Renal cortex interstitium (tissue), 11 donors: ENCODE measurements at regions not wholly inside any gene's neighbourhood (a gene's known extent, or its start where the extent isn't known, plus 50 kb on each side); places are given as distances from the start of the nearest gene placed in this dataset.

Experiments used
- DNase-seq, 11 donors: peaks; one replicate each; pipeline ENCODE4 v3.0.0-alpha.2; 2013; ENCODE audit warnings: low read depth in 9 of 11, low spot score in 4 of 11; ENCODE audit errors: extremely low read depth in 1 of 11

DNA sequence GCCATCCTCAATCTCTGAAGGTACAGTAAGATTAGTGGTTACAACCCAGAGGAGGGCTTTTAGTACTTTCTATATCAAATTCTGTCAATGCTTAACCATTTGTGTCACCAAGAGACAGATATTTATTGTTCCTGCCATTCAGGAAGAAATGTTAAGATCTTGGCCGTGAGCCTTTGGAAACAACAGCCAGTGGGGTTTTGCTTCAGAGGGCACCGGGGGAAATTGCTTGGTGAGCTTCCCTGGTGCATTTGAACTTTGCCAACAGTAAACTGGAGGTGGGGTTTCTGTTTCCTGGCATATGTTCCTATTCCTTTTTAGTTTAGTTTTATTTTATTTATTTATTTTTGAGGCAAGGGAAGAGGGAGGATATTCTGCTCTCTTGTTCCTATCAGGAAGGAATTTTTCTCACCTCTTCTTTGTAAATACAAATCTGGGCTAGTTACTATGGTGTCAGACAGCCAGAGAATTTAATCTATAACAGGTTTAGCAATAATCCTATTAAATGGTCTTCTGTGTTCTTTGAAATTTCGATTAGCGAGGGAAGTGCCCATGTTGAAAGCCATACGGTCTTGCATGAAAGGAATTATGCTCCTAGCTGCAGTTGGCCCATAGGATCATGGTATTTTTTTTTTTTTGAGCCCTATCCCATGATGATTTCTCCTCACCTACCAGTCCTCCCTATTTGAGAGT, 95.7 kb downstream of the MAIP1 start:
- DNase-seq: peak in 1 of 11 donors; percentile 24

DNA sequence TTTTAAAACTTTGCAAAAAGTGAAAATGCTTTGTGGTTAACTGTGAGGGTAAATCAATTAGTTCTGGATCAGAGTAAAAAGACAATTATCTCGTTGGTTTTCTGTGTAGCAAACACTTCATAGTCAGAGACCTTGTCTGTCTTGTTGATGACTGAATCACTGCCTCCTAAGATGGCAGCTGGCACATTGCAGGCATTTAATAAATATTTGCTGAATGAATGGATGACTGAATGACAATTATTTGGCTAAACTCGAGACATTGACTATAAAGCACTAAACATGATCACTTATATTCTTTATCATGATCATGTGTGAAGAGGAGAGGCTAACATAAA, 96.2 kb downstream of the MAIP1 start:
- DNase-seq: no peak

DNA sequence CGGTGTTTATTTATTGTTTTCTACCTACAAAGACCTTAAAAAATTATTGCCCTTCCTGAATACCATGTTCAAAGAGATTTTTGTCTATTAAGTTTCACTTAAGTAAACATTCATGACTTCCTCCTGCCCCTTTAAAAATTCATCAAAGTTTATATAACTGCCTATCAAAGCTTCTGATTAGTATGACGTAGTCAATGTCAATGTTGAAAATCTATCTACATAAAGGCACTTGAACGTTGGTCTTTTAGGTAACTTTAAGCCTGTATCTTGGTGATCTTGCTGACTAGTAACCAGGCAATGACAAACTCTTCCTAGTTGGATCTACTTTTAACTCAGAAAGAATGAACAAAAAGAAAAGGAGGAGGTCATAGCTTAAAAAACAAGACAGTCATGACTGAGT, 97.2 kb downstream of the MAIP1 start:
- no peak for DNase-seq

DNA sequence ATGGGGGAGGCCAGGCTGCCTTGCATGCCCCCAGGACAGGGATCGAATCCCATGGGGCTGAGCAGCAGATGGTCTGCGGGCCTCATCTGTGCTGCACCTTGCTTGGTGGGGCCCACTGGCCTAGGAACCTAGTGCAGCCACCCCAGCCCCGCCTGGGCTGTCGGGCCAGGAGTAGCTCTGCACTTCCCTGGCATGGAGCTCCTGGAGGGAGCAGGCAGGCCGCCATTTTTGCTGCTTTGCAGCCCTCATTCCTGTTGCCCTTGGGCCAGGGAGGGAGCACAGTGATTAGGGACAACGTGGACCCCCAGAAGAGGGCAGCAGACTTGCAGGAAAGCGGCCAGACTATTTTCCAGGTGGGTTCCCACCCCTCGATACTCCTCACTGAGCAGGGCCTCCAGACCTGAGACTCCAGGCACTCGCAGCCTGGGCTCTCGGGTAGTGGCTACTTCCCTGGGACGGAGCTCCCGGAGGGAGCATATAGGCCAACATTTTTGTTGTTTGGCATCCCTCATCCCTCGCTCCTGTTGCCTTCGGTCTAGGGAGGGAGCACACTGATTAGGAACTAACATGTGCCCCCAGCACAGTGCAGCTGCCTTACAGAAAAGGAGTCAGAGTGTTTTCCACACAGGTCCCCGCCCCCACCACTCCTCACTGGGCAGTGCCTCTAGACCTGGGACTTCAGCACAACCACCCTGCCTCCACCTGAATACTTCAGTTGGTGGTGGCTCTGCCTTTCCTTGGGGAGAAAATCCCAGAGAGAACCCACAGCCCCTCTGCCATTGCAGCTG, 99.5 kb downstream of the MAIP1 start:
- DNase-seq: no peak

DNA sequence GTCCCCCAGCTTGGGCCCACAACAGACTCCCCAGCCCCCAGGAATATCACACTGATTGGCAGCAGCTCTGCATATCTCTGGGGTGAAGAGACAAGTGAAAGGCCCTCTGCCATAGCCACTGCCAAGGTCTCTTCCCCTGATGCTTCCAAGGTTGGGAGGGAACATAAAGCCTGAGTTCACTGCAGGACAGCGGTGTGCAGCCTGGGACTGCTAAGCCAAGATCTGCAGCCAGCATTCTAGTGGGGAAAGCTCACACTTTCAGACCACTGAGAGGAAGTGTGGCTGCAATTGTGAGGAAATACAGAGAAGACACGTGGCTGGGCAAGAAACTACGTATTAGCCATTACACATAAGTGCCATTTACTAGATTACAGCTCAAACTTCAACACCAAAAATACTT, 100.7 kb downstream of the MAIP1 start:
- no peak for DNase-seq

DNA sequence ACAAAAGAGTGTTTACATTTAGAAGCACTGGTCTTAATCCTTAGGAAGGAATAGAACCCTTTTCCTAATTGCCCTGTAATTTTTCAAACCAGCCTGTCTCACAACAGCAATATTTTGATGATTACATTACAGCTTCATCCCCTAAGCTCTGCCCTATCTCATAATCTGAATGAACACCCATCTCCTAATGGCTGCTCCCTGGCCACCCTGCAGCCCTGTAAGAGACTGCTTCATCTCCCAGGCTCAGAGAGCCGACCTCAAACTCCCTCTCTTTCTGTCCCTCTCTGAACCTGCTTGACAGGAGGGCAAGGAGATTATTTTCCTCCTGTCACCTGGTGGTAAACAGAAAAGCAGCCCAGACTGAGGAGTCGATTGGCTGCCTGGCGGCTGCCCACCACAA, 107.8 kb downstream of the MAIP1 start:
- no peak for DNase-seq

DNA sequence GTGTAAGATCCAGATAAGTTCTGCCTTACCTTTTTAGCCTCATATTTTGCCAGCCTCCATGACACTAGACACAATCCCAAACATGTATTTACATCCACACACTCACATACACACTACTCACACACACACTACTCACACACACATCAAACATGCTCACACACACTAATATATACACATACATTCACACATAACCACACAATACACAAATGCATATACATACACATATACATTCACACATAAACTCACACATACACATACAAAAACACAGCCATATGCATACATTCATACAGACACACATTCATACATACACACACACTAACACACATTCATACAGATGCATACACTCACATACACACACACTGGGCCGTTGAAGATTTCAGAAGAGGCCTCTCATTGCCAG, 109.5 kb downstream of the MAIP1 start:
- no peak for DNase-seq

DNA sequence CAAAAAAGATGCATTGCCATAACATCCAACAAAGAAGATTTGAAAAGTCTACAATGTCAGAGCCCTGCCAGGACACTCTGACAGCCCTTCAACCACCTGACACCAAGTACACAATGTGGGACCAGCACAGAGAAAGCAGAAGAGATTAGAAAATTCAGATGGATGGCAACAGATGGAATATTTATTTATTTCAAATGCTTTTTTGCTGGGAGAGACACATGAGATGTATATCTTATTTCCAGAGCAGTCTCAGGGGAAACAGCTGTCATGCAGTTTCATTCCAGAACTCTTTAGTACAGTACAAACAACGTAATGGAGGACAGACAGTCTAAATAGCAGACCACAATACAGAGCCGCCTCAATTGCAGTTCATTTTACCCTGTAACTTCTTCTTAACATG, 110.1 kb downstream of the MAIP1 start:
- DNase-seq: no peak

DNA sequence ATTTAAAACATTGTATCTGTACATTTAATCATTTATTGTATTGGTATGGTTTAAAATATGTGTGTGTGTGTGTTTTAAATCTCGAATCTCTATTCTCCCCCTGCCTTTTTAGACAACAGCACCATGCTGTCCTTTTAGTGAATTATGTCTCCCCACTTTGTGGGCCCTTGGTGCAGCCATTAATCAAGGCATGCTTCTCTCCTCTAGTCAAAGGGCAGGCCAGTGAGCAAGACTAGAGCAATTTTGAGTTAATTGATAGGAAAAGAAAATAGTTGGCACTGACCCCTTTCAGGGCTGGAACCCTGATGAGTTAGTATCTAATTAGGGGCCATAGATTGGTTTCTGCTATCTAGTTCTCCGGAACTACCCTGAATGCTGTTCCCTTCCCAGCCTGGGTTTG, 111.0 kb downstream of the MAIP1 start:
- no peak for DNase-seq

DNA sequence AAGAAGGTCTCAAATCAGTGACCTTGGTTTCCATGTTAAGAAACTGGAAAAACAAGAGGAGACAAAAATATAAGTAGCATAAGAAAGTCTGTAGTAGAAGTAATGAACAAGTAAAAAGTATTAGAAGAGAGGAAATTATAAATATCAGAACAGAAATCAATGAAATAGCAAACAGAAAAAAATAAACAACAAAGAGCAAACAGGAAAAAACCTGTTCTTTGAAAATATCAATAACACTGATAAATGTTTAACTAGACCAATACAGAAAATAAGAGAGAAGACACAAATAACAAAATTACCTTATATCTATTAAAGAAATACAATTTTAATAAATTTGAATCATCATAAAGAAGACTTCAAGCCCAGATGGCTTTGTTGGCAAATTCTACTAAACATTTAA, 113.3 kb downstream of the MAIP1 start:
- DNase-seq: no peak

DNA sequence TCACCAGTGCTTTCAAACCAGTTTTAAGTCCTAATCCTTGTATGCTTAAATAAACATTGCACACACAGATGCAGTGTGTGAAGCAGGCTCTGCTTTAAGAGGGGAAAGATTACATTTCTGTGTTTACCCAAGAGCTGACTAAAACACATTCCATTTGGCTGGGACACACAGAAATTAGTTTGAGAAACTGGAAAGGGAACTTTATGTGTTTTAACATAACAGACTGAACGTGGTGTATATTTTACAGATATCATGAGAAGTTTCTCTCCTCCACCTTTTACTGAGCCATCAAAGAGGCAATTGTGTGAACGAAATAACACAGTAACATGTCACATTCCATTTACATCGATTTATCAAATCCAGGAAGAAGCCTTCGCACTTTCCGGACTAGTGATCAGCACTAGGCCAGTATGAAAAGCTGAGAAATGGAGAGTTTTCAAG, 121.8 kb downstream of the MAIP1 start:
- no peak for DNase-seq

DNA sequence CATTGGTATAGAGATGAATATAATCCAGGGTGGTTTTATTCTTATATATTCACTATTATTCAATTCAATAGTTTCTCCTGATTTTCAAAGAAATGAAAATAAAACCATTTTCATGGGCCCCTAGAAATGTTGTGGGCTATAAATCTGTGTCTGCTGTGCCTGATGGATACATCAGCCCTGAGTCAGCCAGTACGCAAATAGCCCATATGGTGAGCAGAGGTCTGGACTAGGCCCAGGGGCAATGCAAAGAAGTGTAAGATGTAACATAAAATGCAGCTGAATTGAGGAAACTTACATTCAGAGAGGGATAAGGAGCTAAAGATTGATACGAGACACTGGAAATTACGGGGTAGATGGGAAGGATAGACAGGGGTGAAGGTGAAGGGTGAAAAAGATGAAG, 122.5 kb downstream of the MAIP1 start:
- DNase-seq: no peak

DNA sequence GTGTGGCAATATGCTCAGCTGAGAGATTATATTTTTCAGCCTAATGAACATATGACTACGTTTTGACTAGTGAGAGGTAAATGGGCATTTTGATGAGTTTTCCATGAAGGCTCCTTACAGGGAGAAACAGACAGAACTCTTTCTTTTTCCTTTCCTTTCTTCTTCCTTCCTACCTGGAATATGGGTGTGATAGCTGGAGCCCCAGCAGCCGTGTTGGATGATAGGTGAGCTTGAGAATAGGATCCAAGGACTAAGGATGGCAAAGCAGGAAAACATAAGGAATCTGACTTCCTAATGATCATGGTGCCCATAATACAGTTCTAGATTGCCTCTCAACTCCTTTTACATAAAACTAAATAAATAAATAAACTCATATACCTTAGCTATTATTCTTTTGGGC, 124.0 kb downstream of the MAIP1 start:
- DNase-seq: no peak

DNA sequence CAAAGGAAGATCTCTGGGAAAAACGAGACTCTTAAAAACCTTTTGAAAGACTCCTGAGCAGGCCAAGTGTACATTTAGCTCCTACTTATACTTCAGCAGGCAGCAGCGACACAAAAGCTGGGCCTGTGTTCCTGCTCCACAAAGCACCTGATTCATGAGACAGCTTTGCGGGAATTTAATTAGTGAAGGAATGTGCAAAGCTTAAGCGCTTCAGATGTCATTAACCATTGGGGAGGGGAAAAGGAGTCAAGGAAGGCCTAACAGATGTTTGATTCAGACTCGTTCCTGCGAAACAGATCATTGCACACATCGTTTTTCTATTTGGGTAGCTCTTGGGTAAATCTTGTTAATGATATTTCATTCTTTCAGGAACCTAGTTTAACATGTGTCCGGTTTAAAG, 125.9 kb downstream of the MAIP1 start:
- peak; percentile 42 to 85 (median 69) for DNase-seq

DNA sequence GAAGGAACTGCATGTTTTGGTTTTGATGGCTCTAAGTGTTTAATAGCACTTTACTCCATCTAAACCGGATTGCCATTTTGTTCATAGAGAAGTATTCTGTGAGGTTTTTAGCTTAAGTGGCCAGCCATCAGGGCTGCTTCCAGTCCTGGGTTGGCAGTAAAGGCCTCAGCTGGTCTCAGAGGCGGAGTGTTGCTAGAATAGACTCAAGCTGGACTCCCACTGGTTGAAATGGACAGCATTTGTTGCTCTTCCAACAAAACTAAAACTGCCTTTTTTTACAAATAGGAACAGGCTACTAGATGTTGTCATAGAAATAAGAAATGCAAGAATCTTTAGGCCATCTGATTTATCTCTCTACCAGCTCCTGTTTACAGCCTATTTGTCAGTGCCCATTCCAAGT, 126.4 kb downstream of the MAIP1 start:
- no peak for DNase-seq

DNA sequence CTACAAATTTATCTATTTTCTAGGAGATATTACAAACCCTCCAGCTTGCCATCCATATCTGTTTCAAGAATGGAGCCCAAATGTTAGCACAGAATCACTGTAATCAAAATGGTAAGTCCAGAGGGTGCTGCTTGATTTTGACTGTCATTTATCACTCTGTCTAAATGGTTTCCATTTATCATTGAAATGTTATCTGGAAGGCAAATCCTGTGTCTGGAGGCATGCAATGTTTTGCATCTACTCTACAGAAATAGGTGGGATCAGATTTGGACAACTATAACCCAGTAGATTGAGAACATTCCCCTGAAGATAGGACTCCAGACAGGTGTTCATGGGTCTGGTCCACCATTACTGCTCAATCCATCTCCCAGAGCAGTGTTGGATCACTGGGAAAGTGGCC, 128.7 kb downstream of the MAIP1 start:
- DNase-seq: no peak

DNA sequence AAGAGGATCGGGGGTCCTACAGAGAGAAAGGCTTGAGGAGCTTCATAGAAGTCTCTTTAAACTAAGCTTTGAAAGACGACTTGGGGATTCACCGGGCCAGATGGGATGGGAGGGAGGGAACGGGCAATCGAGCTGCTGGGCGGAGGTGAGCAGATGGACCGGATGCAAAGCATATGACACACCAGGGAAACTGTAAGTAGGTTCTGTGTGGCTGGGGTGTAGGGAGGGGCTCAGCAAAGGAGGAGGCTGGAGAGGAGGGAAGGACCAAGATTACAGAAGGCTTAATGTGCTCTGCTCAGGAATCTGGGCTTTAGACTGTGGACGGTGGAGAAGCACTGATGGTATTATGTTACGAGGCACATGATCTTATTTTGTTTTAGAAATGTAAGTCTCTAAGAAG, 131.5 kb downstream of the MAIP1 start:
- DNase-seq: no peak

DNA sequence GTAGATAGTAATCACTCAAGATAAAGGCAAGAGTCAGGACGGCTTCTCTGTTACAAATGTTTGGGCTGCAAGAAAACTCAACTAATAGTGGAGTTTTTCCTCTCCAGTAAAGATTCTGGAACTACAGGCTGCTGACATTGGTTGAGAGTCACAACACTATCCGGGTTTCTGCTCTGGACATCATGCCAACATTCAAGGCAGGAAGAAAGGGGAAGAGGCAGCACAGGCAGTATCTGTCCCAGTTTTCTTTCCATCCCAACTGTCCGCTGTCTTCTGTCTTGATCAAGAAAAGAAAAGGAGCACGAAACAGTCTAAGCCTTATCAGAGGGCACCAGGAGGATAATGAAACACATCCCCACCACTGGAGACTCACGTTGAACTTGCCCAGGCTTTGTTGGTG, 132.1 kb downstream of the MAIP1 start:
- no peak for DNase-seq

DNA sequence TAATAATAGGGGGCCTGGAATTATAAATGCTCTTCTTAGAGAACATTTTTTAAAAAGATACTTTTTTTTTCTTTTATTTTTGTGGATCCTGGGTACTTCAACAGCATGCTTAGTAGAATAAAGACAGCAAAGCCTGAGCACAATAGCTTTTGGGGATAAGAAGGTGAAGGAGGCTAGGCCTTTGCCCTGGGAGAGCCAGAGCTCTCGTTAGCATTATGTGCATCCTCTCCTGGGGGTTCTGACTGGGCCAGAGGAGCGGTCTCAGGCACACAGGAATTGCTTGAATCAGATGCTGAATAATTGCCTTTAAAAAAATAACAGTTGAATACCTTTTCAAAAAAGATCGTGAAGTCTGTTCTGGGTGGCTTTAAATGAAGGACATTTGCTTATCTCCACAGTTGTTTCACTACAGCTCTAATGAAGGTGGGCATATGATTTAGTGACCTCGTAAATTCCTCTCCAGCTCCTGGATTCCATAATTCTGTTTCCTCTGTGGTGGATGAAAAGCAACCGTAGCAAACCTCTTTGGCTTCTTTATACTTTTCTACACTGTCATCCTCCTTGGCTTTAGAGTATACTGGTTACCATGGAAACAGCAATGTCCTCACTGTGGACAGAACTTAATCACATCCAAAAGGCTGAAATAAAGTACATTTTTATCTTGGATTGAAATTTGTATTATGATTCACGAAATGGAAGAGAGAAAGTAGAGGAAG, 133.8 kb downstream of the MAIP1 start:
- no peak for DNase-seq

DNA sequence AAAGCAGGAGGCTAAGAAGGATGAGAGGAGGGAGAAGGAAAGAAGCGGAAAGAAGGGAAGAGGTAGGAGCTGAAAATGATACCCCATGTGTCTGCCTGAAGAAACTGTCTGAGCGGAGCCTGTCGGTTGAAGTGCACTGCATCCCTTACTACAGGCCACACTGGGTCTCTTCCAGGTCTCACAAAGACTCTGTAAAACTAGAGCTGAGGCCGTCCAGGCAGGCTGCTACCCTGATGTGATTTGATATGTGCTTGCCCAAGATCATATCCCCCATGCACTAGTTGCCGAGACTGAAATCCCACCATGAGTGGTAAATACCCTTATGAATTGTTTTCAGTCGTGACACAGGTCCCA, 134.4 kb downstream of the MAIP1 start:
- no peak for DNase-seq

DNA sequence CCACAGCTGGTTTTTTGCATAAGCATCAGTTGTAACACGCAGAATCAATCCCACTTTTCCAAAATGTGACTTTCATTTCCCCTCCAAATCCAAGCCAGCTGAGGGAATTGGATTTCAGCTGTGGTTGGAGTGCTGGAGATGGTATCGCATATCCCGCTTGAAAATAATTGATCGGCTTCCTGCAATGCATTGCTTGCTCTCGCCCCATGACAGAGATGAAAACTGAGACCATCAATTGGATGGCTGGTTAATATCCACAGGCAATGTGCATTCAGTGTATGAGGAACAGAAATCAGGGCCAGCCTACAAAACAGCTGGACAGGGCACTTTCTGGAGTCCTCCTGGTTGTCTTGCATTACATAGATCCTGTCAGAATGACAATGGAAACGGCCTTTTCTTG, 135.3 kb downstream of the MAIP1 start:
- no peak for DNase-seq
